HL-60 (cell line): ENCODE measurements at regions not wholly inside any gene's neighbourhood (a gene's known extent, or its start where the extent isn't known, plus 50 kb on each side); places are given as distances from the start of the nearest gene placed in this dataset.

Experiments
- CTCF ChIP-seq: IDR thresholded peaks from one replicate; pipeline ENCODE4 v1.5.1; 2011; ENCODE audit warnings: low read length, control low read depth, inconsistent platforms; ENCODE audit not compliant: insufficient read depth
- GABPA ChIP-seq: IDR thresholded peaks from 2 replicates; pipeline ENCODE4 v1.6.1; 2012; ENCODE audit warnings: low read depth
- POLR2AphosphoS5 ChIP-seq: IDR thresholded peaks from 2 replicates; pipeline ENCODE4 v1.6.1; 2012; ENCODE audit warnings: low read depth
- REST ChIP-seq: IDR thresholded peaks from 2 replicates; pipeline ENCODE4 v1.6.1; 2012; ENCODE audit warnings: low read depth; ENCODE audit not compliant: insufficient replicate concordance
- SPI1 ChIP-seq: IDR thresholded peaks from 2 replicates; pipeline ENCODE4 v1.6.1; 2012; ENCODE audit warnings: low read depth, mild to moderate bottlenecking, borderline replicate concordance

- no peak for TF ChIP-seq CTCF
- no peak for TF ChIP-seq POLR2AphosphoS5
- TF ChIP-seq SPI1: no peak
- no peak for TF ChIP-seq REST
- TF ChIP-seq GABPA: no peak
Observed at GRCh38 chr13:107964395-107964794, 250.9 kb downstream of the LIG4 start.
